Caco-2 (cell line): ENCODE measurements at regions not wholly inside any gene's neighbourhood (a gene's known extent, or its start where the extent isn't known, plus 50 kb on each side); places are given as distances from the start of the nearest gene placed in this dataset.
"Not testable (repeated sequence)": the region's sequence is repeated elsewhere in the genome, so short reads cannot be mapped to it uniquely, and the experiment has no call there.

Experiments used
- BruUV-seq: library from RNA; stranded (reverse); fragments of 400-500 nt; replicated peaks from 2 replicates; lab custom pipeline; 2021; lab: Mats Ljungman, UMichigan
- CTCF ChIA-PET: fragments of 300-600 bp; sonication (Branson Sonifier 250); formaldehyde crosslinking; loops from one replicate; lab custom pipeline; 2022; ENCODE audit warnings: antibody characterized with exemption; lab: Charles Lee
- POLR2A ChIA-PET: fragments of 300-600 bp; sonication (Branson Sonifier 250); formaldehyde crosslinking; loops from one replicate; lab custom pipeline; 2022; ENCODE audit warnings: antibody characterized with exemption; lab: Charles Lee
- DNase-seq, 2 experiments: peaks; one replicate each; pipeline versions ENCODE4 v3.0.0 to v3.0.0-alpha.2; 2020 to 2022
- H3K27me3 ChIP-seq: replicated peaks from 2 replicates; pipeline ENCODE4 v1.6.0; 2011; ENCODE audit warnings: low read length; ENCODE audit not compliant: control insufficient read depth, insufficient read depth
- H3K36me3 ChIP-seq: 2 replicates; pipeline ENCODE4 v1.5.1; 2011; ENCODE audit warnings: low read length; ENCODE audit not compliant: control insufficient read depth, insufficient read depth
- H3K4me1 ChIP-seq: fragments of 250-450 bp; sonication (Bioruptor Pico); 2 replicates; pipeline ENCODE4 v1.5.1; 2020; ENCODE audit warnings: mild to moderate bottlenecking
- H3K4me3 ChIP-seq: 2 replicates; pipeline ENCODE4 v1.5.1; 2011; ENCODE audit warnings: low read depth, mild to moderate bottlenecking, control low read depth, low read length
- H3K9me3 ChIP-seq: fragments of 250-450 bp; sonication (Bioruptor Pico); 2 replicates; pipeline ENCODE4 v1.5.1; 2020; ENCODE audit warnings: mild to moderate bottlenecking, moderate library complexity
- H3K27ac Mint-ChIP-seq: one replicate; pipeline ENCODE4 v1.8.0; 2022; ENCODE audit warnings: mixed read lengths; ENCODE audit not compliant: unreplicated experiment
- H3K27me3 Mint-ChIP-seq: one replicate; pipeline ENCODE4 v1.8.0; 2022; ENCODE audit warnings: mixed read lengths; ENCODE audit not compliant: insufficient read depth, unreplicated experiment
- H3K36me3 Mint-ChIP-seq: one replicate; pipeline ENCODE4 v1.8.0; 2022; ENCODE audit warnings: mild to moderate bottlenecking, mixed read lengths; ENCODE audit not compliant: insufficient read depth, unreplicated experiment
- H3K4me1 Mint-ChIP-seq: one replicate; pipeline ENCODE4 v1.8.0; 2022; ENCODE audit warnings: low read depth, mixed read lengths; ENCODE audit not compliant: unreplicated experiment
- H3K4me3 Mint-ChIP-seq: one replicate; pipeline ENCODE4 v1.8.0; 2022; ENCODE audit warnings: mild to moderate bottlenecking, moderate library complexity, mixed read lengths; ENCODE audit not compliant: unreplicated experiment
- H3K9me3 Mint-ChIP-seq: one replicate; pipeline ENCODE4 v1.8.0; 2022; ENCODE audit warnings: mixed read lengths; ENCODE audit not compliant: unreplicated experiment
- CTCF ChIP-seq, 2 experiments: fragments of 200-600 bp in 1 of 2; IDR thresholded peaks; 1 replicate in 1 of 2; 2 replicates in 1 of 2; pipeline versions ENCODE4 v1.5.1 to v1.8.0; 2011 to 2022; ENCODE audit warnings: antibody characterized with exemption in 1 of 2, control low read depth in 1 of 2, inconsistent platforms in 1 of 2, low read depth in 1 of 2, low read length in 1 of 2, mild to moderate bottlenecking in 1 of 2, moderate library complexity in 1 of 2; ENCODE audit not compliant: insufficient read depth in 1 of 2, severe bottlenecking in 1 of 2, unreplicated experiment in 1 of 2
- intact Hi-C: fragments of 100-400 bp; cut with micrococcal nuclease; formaldehyde crosslinking; loops from one replicate; pipeline ENCODE4 v1.10.0; 2022; ENCODE audit not compliant: unreplicated experiment

GRCh38 chr16:10324210-10324609 lies 61.7 kb upstream of the ATF7IP2 start:
- H3K27me3 Mint-ChIP-seq = no peaks in the 10 kb centered on the region
- intact Hi-C loops = loop anchor here (5.0 kb wide), 1 partner anchor 38 kb away; no protein-coding TSS in a partner anchor
- CTCF ChIA-PET = no interaction called here
- no peak for TF ChIP-seq CTCF (IDR thresholded peaks at IDR 0.05; ENCODE audit: insufficient read depth in 1 of 2, low read depth in 1 of 2, low read length in 1 of 2, severe bottlenecking in 1 of 2, unreplicated experiment in 1 of 2)
- Histone ChIP-seq H3K4me3 (no peak overlapping the region), H3K36me3 (no peaks in the 10 kb centered on the region), H3K9me3 (peaks cover 5% of the 10 kb centered on the region; the same call in 1 of the 2 replicates), H3K4me1 (peaks cover 30% of the 10 kb centered on the region), H3K27me3 (no peaks in the 10 kb centered on the region)
- no peak overlapping the region for H3K27ac Mint-ChIP-seq
- POLR2A ChIA-PET = no interaction called here
- H3K4me3 Mint-ChIP-seq = no peak overlapping the region
- no peak for DNase-seq
- BruUV-seq = no TSS peak
- H3K9me3 Mint-ChIP-seq = peaks cover 10% of the 10 kb centered on the region
- H3K4me1 Mint-ChIP-seq = peaks cover 17% of the 10 kb centered on the region
- H3K36me3 Mint-ChIP-seq = peaks cover 8% of the 10 kb centered on the region

- CTCF ChIA-PET = no interaction called here
- POLR2A ChIA-PET = no interaction called here
- no peak for DNase-seq
- no peak for TF ChIP-seq CTCF (IDR thresholded peaks at IDR 0.05; ENCODE audit: insufficient read depth in 1 of 2, low read depth in 1 of 2, low read length in 1 of 2, severe bottlenecking in 1 of 2, unreplicated experiment in 1 of 2)
- H3K9me3 ChIP-seq = peaks cover 5% of the 10 kb centered on the region; the same call in 1 of the 2 replicates
- no TSS peak for BruUV-seq
- H3K27me3 ChIP-seq = no peaks in the 10 kb centered on the region
- Mint-ChIP-seq H3K4me1 (peaks cover 14% of the 10 kb centered on the region), H3K9me3 (peaks cover 10% of the 10 kb centered on the region), H3K27ac (no peak overlapping the region), H3K4me3 (no peak overlapping the region), H3K36me3 (peaks cover 8% of the 10 kb centered on the region), H3K27me3 (no peaks in the 10 kb centered on the region)
- H3K4me1 ChIP-seq = peaks cover 36% of the 10 kb centered on the region
- intact Hi-C loops = no loop called here
- no peaks in the 10 kb centered on the region for H3K36me3 ChIP-seq
- H3K4me3 ChIP-seq = no peak overlapping the region
These were observed 59.9 kb upstream of the ATF7IP2 start for GRCh38 chr16:10325783-10326543.

- H3K4me1 ChIP-seq = peaks cover 41% of the 10 kb centered on the region
- no peak for DNase-seq
- peaks cover 5% of the 10 kb centered on the region; the same call in 1 of the 2 replicates for H3K9me3 ChIP-seq
- peaks cover 10% of the 10 kb centered on the region for H3K9me3 Mint-ChIP-seq
- no peak overlapping the region for H3K4me3 ChIP-seq
- H3K4me1 Mint-ChIP-seq = peaks cover 13% of the 10 kb centered on the region
- no TSS peak for BruUV-seq
- intact Hi-C loops = no loop called here
- peaks cover 8% of the 10 kb centered on the region for H3K36me3 Mint-ChIP-seq
- CTCF ChIA-PET = no interaction called here
- POLR2A ChIA-PET = no interaction called here
- TF ChIP-seq CTCF (IDR thresholded peaks at IDR 0.05; ENCODE audit: insufficient read depth in 1 of 2, low read depth in 1 of 2, low read length in 1 of 2, severe bottlenecking in 1 of 2, unreplicated experiment in 1 of 2) = no peak
- no peaks in the 10 kb centered on the region for H3K36me3 ChIP-seq
- no peak overlapping the region for H3K27ac Mint-ChIP-seq
- no peaks in the 10 kb centered on the region for H3K27me3 ChIP-seq
- no peaks in the 10 kb centered on the region for H3K27me3 Mint-ChIP-seq
- no peak overlapping the region for H3K4me3 Mint-ChIP-seq
These were observed 59.2 kb upstream of the ATF7IP2 start for GRCh38 chr16:10326647-10327046.

- H3K36me3 ChIP-seq, H3K27ac Mint-ChIP-seq, H3K27me3 ChIP-seq, H3K4me1 Mint-ChIP-seq, POLR2A ChIA-PET, intact Hi-C loops, H3K4me3 Mint-ChIP-seq, BruUV-seq, H3K27me3 Mint-ChIP-seq, CTCF ChIA-PET, DNase-seq, H3K4me3 ChIP-seq, H3K9me3 Mint-ChIP-seq: not testable (repeated sequence)
- peaks cover 17% of the 10 kb centered on the region for H3K36me3 Mint-ChIP-seq
- Histone ChIP-seq H3K9me3 (peaks cover 12% of the 10 kb centered on the region), H3K4me1 (peaks cover 39% of the 10 kb centered on the region)
These were observed 57.6 kb upstream of the ATF7IP2 start for GRCh38 chr16:10328291-10328690.
